IMR-90 (cell line): ENCODE measurements at regions not wholly inside any gene's neighbourhood (a gene's known extent, or its start where the extent isn't known, plus 50 kb on each side); places are given as distances from the start of the nearest gene placed in this dataset.
A peak's percentile ranks its signal among the peaks of the same experiment; 100 is the strongest.

Experiments used
- ATAC-seq: fragments of 200-7000 bp; cut with Tn5 transposase; 2 replicates; pipeline ENCODE4 v1.9.1; 2020; ENCODE audit warnings: low read depth, mild to moderate bottlenecking, moderate library complexity
- BruUV-seq: library from RNA; stranded (reverse); fragments of 400-500 nt; replicated peaks from 2 replicates; lab custom pipeline; 2021; lab: Mats Ljungman, UMichigan
- CTCF ChIA-PET: fragments of 300-600 bp; formaldehyde crosslinking; extraction: SDS; loops from one replicate; lab custom pipeline; 2021; ENCODE audit warnings: antibody characterized with exemption; lab: Yijun Ruan, JAX
- POLR2A ChIA-PET: fragments of 300-600 bp; sonication (Branson Sonifier 250); formaldehyde crosslinking; loops from one replicate; lab custom pipeline; 2022; ENCODE audit warnings: antibody characterized with exemption; ENCODE audit not compliant: unreplicated experiment; lab: Charles Lee
- DNase-seq: peaks from one replicate; pipeline ENCODE4 v3.0.0; 2013
- H2AFZ ChIP-seq: replicated peaks from 2 replicates; pipeline ENCODE3; 2013; ENCODE audit warnings: low read length, mild to moderate bottlenecking; ENCODE audit not compliant: poor library complexity
- H2AK5ac ChIP-seq: 2 replicates; pipeline ENCODE4 v1.6.1; 2013; ENCODE audit warnings: low read depth, low read length, inconsistent platforms
- H2AK9ac ChIP-seq: replicated peaks from 2 replicates; pipeline ENCODE3; 2013; ENCODE audit warnings: mild to moderate bottlenecking, low read depth, low read length, moderate library complexity; ENCODE audit not compliant: poor library complexity
- H2BK120ac ChIP-seq: 2 replicates; pipeline ENCODE4 v1.6.1; 2013; ENCODE audit warnings: low read depth, low read length, inconsistent platforms
- H2BK15ac ChIP-seq: 3 replicates; pipeline ENCODE4 v1.6.1; 2013; ENCODE audit warnings: low read depth, low read length, inconsistent platforms
- H2BK20ac ChIP-seq: 2 replicates; pipeline ENCODE4 v1.6.1; 2013; ENCODE audit warnings: low read depth, mild to moderate bottlenecking, inconsistent platforms, low read length, moderate library complexity
- H2BK5ac ChIP-seq: 2 replicates; pipeline ENCODE4 v1.6.1; 2013; ENCODE audit warnings: mild to moderate bottlenecking, low read depth, low read length, inconsistent platforms; ENCODE audit not compliant: poor library complexity, severe bottlenecking
- H3K14ac ChIP-seq: replicated peaks from 2 replicates; pipeline ENCODE4 v1.6.1; 2013; ENCODE audit warnings: low read depth, low read length, inconsistent platforms
- H3K18ac ChIP-seq: 2 replicates; pipeline ENCODE4 v1.6.1; 2013; ENCODE audit warnings: low read depth, low read length, control low read depth
- H3K23ac ChIP-seq: 2 replicates; pipeline ENCODE4 v1.6.1; 2013; ENCODE audit warnings: low read depth, low read length, inconsistent platforms
- H3K27ac ChIP-seq: 2 replicates; pipeline ENCODE4 v1.5.1; 2013; ENCODE audit warnings: mild to moderate bottlenecking, control low read depth, low read length; ENCODE audit not compliant: insufficient read depth
- H3K27me3 ChIP-seq: 2 replicates; pipeline ENCODE4 v1.6.1; 2013; ENCODE audit warnings: low read length; ENCODE audit not compliant: control insufficient read depth, insufficient read depth
- H3K36me3 ChIP-seq: 2 replicates; pipeline ENCODE4 v1.6.1; 2013; ENCODE audit warnings: low read length, mixed read lengths; ENCODE audit not compliant: control insufficient read depth, insufficient read depth
- H3K4ac ChIP-seq: 2 replicates; pipeline ENCODE4 v1.6.1; 2013; ENCODE audit warnings: low read depth, low read length, inconsistent platforms
- H3K4me1 ChIP-seq: 2 replicates; pipeline ENCODE4 v1.6.1; 2013; ENCODE audit warnings: low read length, mixed read lengths; ENCODE audit not compliant: control insufficient read depth, insufficient read depth
- H3K4me2 ChIP-seq: 2 replicates; pipeline ENCODE4 v1.6.1; 2013; ENCODE audit warnings: low read depth, mild to moderate bottlenecking, control low read depth, low read length, moderate library complexity
- H3K4me3 ChIP-seq: 2 replicates; pipeline ENCODE4 v1.5.1; 2013; ENCODE audit warnings: low read depth, mild to moderate bottlenecking, control low read depth, low read length, moderate library complexity; ENCODE audit not compliant: insufficient read depth
- H3K56ac ChIP-seq: 2 replicates; pipeline ENCODE4 v1.6.1; 2013; ENCODE audit warnings: low read length, inconsistent platforms; ENCODE audit not compliant: insufficient read depth; ENCODE audit errors: extremely low read depth
- H3K79me1 ChIP-seq, 2 experiments: 2 replicates each; pipeline ENCODE4 v1.6.1; 2013; ENCODE audit warnings: low read length in 2 of 2, inconsistent platforms in 1 of 2, low read depth in 1 of 2
- H3K9ac ChIP-seq: 2 replicates; pipeline ENCODE4 v1.6.1; 2013; ENCODE audit warnings: low read depth, low read length, control low read depth
- H3K9me1 ChIP-seq: 2 replicates; pipeline ENCODE4 v1.6.1; 2013; ENCODE audit warnings: low read length, inconsistent platforms; ENCODE audit not compliant: insufficient read depth
- H3K9me3 ChIP-seq: 2 replicates; pipeline ENCODE4 v1.6.1; 2013; ENCODE audit warnings: low read length; ENCODE audit not compliant: control insufficient read depth, insufficient read depth
- H4K20me1 ChIP-seq: 2 replicates; pipeline ENCODE4 v1.6.1; 2013; ENCODE audit warnings: low read length, inconsistent platforms; ENCODE audit not compliant: insufficient read depth
- H4K5ac ChIP-seq: 2 replicates; pipeline ENCODE4 v1.6.1; 2013; ENCODE audit warnings: mild to moderate bottlenecking, low read depth, low read length, control low read depth
- H4K8ac ChIP-seq, 2 experiments: 2 replicates each; pipeline ENCODE4 v1.6.1; 2013; ENCODE audit warnings: low read depth in 2 of 2, low read length in 2 of 2, control low read depth in 1 of 2, inconsistent platforms in 1 of 2
- H4K91ac ChIP-seq: 2 replicates; pipeline ENCODE4 v1.6.1; 2013; ENCODE audit warnings: low read depth, low read length, inconsistent platforms; ENCODE audit not compliant: insufficient read depth
- CHD1 ChIP-seq: IDR thresholded peaks from 2 replicates; pipeline ENCODE4 v1.6.1; 2012; ENCODE audit warnings: low read depth, low read length, improper control_type of control experiment
- MAFK ChIP-seq: IDR thresholded peaks from 2 replicates; pipeline ENCODE4 v1.6.1; 2012; ENCODE audit warnings: low read depth, low read length, improper control_type of control experiment
- POLR2A ChIP-seq: IDR thresholded peaks from 2 replicates; pipeline ENCODE4 v1.6.1; 2012; ENCODE audit warnings: mild to moderate bottlenecking, low read depth, low read length
- RAD21 ChIP-seq: IDR thresholded peaks from 2 replicates; pipeline ENCODE4 v1.6.1; 2012; ENCODE audit warnings: low read length, improper control_type of control experiment
- WGBS, 2 experiments: methylation state at CpG; one replicate each; pipeline versions ENCODE4 v1.1.5 to v1.1.7; 2013; ENCODE audit warnings: missing lambda C conversion rate in 2 of 2; ENCODE audit not compliant: insufficient read length in 1 of 2; ENCODE audit errors: extremely low coverage in 2 of 2; 5-methylcytosine and 5-hydroxymethylcytosine counted together
- dilution Hi-C: fragments of 300-500 bp; cut with HindIII; formaldehyde crosslinking; loops from one replicate; pipeline ENCODE4 v1.14.3; 2018; ENCODE audit warnings: low sequenced_read_pairs; ENCODE audit not compliant: unreplicated experiment
- in situ Hi-C: fragments of 300-500 bp; cut with MboI; formaldehyde crosslinking; loops from 3 replicates; pipeline ENCODE4 v1.14.3; 2019; ENCODE audit warnings: low sequenced_read_pairs, inconsistent platforms, mixed read lengths
- intact Hi-C: fragments of 100-400 bp; cut with micrococcal nuclease; formaldehyde crosslinking; loops from 2 replicates; pipeline ENCODE4 v1.10.0; 2022

DNA sequence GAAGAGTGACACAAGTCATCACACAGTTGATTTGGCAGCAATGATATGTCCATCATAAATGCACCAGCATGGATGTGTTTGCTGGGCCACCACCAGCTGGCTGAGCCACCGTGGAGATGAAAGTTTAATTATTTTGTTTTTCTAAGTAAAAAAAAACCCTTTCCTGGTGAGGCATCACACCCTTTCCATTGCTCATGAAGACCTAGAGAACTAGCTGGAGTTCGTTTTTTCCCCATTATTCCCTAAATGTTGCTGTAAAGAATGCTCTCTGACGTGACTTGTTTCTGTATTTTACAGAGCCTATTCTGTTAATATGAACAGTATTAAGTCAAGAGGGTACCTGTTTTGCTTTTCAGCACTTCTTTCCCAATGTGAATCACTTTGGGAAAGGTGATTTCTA is 257.9 kb downstream of the MSRB3 start:
- H3K4me1 ChIP-seq, result peaks cover 44% of the 10 kb centered on the region
- in situ Hi-C loops (no loop called here), dilution Hi-C loops (no loop called here), intact Hi-C loops (loop anchor here (1.0 to 5.0 kb wide), 3 partner anchors 30 to 209 kb away; no protein-coding TSS in a partner anchor)
- peaks cover 10% of the 10 kb centered on the region for H3K9me3 ChIP-seq
- H3K36me3 ChIP-seq, result no peaks in the 10 kb centered on the region
- peak overlapping the region; percentile 37; the same call in 1 of the 2 replicates for H3K9ac ChIP-seq
- no peaks in the 10 kb centered on the region for H4K20me1 ChIP-seq
- H3K4ac ChIP-seq, result peak overlapping the region; percentile 99
- H2BK5ac ChIP-seq, result peak overlapping the region; percentile 99
- H2BK120ac ChIP-seq, result peak overlapping the region; percentile 100
- H2AK5ac ChIP-seq, result peak overlapping the region; percentile 100
- DNase-seq (no peak), ATAC-seq (no peak; the same call in none of the 2 replicates)
- H2BK20ac ChIP-seq, result peak overlapping the region; percentile 100
- no CpG with 5 or more reads among the region's 3 CpGs for WGBS, 2 experiments
- peak overlapping the region; percentile 98 for H3K18ac ChIP-seq
- no peak overlapping the region for H3K4me3 ChIP-seq
- peak overlapping the region; percentile 77 for H3K27ac ChIP-seq
- H3K9me1 ChIP-seq, result peaks cover 29% of the 10 kb centered on the region
- POLR2A ChIA-PET, result interaction anchor here (1.0 kb wide), 1 partner anchor 11 kb away, joined by 4 read pairs; no protein-coding TSS in a partner anchor
- peak overlapping the region; percentile 98 for H2BK15ac ChIP-seq
- H3K27me3 ChIP-seq, result no peaks in the 10 kb centered on the region
- CTCF ChIA-PET, result interaction anchor here (0.9 to 1.4 kb wide), 2 partner anchors 10 to 20 kb away, joined by 7 read pairs; no protein-coding TSS in a partner anchor
- H3K14ac ChIP-seq, result peak overlapping the region; percentile 99
- H2AFZ ChIP-seq, result peak overlapping the region; percentile 60
- H4K8ac ChIP-seq, result peak overlapping the region; percentile 86 to 99
- H3K56ac ChIP-seq, result peak overlapping the region; percentile 96
- peak overlapping the region; percentile 99 for H3K23ac ChIP-seq
- peak overlapping the region; percentile 82 for H2AK9ac ChIP-seq
- H3K79me1 ChIP-seq, result peaks cover 0 to 28% of the 10 kb centered on the region in 2 experiments; a peak in 2 of 4 replicates
- peak overlapping the region; percentile 98 for H4K5ac ChIP-seq
- BruUV-seq, result no TSS peak
- peak overlapping the region; percentile 42 for H3K4me2 ChIP-seq
- TF ChIP-seq MAFK, result no peak
- TF ChIP-seq RAD21, result no peak
- TF ChIP-seq POLR2A, result peak; percentile 17
- TF ChIP-seq CHD1, result peak; percentile 12; the same call in 1 of the 2 replicates
- peak overlapping the region; percentile 100 for H4K91ac ChIP-seq
